IPS-NIHi7 (cell line): ENCODE measurements at regions not wholly inside any gene's neighbourhood (a gene's known extent, or its start where the extent isn't known, plus 50 kb on each side); places are given as distances from the start of the nearest gene placed in this dataset.

ENCODE experiments used
- DNase-seq: peaks from one replicate; pipeline ENCODE4 v3.0.0; 2012; ENCODE audit warnings: mixed read lengths; ENCODE audit errors: extremely low spot score

GRCh38 chr4:38230121-38230801, 270.1 kb downstream of the PTTG2 start:
- DNase-seq, result no peak

- no peak for DNase-seq
These were observed 270.8 kb downstream of the PTTG2 start for GRCh38 chr4:38230821-38231563.

DNA sequence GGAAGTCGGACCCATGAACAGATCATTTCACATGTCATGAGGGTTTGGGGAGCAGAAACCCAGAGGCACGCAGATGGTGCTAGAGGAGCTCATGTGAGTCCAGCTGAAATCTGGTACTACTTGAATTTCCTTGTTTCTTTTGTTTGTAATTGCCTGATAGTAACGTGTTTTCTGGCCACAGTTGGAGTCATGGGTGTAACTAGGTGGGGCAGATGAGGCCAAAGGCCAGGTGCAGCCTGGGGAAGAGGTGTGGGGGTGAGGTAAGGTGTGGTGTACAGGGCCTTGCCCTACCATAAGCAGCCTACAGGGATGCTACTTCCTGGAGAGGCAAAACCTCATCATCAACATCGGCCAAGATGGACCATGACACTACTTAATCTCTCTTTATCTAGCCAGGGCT, 271.4 kb downstream of the PTTG2 start:
- DNase-seq, result no peak

DNA sequence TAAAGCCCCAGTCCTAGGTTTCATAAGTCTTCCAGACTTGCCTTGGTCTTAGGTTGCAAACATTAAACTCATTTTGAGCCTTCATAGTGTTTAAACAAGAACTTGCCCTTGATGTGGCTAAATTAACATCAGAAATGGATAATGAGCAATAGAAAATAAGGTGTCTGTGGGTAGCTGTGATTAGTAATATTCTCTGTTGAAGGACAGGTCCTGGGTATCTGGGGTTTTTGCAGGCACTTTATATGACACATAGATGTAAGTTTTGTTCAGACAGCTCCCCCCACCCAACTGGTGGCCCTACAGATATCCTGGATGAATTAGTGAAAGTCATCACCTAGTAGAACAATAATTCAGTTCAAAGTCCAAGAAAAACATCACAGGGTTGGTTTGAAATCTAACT, 272.5 kb downstream of the PTTG2 start:
- no peak for DNase-seq

DNA sequence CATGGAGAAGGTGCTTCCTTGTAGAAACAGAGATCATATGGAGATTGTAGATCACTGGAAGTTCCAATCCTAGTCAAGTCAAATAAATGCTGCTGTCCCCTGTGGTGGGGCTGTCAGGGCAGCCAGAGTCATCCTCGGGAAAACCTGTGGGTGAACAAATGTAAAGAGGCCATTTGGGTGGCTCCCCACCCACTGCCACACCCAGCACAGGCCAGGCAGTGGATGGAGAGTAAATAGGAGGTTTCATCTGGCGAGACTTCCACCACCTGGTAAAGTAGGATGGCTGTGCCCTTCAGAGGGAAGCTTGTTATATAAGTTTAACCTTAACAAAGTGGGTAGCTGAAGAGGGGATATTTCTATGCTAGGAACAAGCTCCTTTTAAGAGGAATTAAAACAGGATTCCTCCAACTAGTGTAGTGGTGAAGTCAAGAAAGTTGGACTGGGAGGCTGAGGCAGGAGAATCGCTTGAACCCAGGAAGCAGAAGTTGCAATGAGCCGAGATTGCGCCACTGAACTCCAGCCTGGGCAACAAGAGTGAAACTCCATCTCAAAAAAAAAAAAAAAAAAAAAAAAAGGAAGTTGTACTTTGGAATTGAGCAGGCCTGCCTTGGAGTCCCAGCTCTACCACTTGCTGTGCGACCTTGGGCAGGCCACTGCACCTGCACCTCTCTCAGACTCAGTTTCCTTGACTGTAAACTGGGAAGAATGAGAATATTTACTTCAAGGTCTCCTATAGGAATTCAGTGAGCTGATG, 273.7 kb downstream of the PTTG2 start:
- no peak for DNase-seq

- no peak for DNase-seq
These were observed 275.2 kb downstream of the PTTG2 start for GRCh38 chr4:38235354-38235753.

DNA sequence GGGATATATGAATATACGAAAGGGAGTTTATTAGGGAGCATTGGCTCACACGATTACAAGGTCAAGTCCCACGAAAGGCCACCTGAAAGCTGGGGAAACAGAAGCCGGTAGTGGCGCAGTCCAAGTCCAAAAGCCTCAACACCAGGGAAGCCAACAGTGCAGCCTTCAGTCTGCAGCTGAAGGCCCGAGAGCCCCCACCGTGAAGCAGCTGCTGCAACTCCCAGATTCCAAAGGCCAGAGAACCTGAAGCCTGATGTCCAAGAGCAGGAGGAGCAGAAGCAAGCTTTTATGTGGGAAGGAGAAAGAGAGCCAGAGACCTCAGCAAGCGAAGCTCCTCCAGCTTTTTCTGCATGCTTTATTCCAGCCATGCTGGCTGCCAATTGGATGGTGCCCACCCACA, 275.8 kb downstream of the PTTG2 start:
- DNase-seq, result no peak

DNA sequence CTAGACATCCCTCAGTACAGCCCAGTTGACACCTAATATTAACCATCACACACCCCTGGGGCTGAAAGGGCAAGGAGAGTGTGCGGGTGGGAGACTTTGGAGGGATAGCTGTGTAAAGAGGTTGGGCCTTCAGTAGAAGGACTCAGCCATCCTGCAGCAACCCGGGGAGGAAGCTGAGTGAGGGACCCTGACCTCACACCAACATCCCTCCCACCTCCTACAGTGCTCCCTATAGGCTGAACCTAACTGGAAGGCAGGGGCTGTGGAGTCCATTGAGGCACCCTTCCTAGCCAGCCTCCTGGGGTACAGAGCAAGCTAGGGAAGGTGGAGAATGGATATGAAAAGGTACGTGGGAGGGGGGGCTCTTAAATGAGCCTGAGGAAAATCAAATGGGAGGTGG, 276.3 kb downstream of the PTTG2 start:
- no peak for DNase-seq

DNA sequence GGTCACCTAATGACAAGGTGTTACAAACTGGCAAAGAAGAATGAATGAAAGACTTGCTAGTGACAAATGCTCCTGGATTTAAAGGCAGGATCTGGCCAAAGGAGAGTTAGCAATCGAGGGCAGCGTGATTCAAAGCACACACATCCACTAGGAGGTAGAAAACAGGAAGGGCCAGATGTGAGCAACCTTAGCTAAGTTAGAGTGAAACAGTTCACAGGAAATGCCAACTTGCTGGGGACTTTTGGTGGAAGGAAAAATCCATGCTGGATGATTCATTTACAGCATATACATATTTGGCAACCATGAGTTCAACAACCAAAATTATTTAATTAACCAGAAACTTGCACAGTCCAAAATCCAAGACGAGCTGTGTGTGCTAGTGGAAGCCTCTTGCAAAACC, 276.9 kb downstream of the PTTG2 start:
- no peak for DNase-seq

DNA sequence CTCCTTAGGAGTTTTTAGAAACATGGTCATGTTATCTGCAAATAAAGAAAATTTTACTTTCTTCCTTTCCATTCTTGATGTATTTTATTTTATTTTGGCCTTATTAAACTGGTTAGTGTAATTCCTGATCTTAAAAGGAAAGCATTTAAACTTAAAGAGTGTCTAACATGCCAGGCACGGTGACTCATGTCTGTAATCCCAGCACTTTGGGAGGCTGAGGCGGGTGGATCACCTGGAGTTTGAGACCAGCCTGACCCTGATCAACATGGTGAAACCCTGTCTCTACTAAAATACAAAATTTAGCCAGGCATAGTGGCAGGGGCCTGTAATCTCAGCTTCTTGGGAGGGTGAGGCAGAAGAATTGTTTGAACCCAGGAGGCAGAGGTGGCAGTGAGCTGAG, 281.3 kb downstream of the PTTG2 start:
- DNase-seq, result no peak

GRCh38 chr4:38242101-38242500, 281.9 kb downstream of the PTTG2 start:
- no peak for DNase-seq

- no peak for DNase-seq
These were observed 282.7 kb downstream of the PTTG2 start for GRCh38 chr4:38242822-38243387.

GRCh38 chr4:38243388-38244053, 283.3 kb downstream of the PTTG2 start:
- DNase-seq, result no peak

DNA sequence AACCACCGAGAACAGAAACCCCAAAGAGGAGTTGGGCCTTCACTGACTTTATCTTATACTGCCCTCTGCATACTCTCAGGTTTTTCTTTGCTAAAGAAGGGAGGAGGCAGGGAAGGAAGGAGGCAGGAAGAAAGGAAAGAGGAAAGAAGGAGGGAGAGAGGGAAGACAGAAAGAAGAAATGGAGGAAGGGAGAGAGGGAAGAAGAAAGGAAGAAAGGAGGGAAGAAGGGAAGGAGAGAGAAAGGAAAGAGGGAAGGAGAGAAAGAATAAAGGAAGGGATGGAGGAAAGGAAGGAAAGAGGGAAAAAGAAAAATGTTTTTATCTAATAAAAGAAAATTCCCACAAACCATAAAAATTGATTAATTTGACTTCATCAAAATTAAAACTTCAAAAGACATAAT, 294.6 kb downstream of the PTTG2 start:
- DNase-seq, result no peak

GRCh38 chr4:38255572-38255971, 295.4 kb downstream of the PTTG2 start:
- no peak for DNase-seq

DNA sequence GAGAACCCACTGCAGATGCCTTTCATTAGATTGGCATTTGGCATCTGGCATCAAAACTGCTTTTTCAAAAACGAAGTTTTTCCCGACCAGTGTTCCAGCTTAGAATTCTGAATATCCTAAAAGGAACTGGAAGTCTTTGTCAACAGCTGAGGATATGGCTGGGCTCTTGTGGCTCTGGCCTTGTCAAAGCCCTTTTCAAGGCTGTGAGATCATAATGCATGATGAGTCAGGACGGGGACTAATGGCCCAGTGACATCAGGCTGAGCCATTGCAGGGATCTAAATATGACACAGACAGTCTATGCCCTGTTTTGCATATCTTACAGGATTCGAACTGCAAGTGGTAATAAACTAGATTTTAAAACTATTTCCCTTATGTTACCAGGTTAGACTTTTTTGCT, 306.4 kb downstream of the PTTG2 start:
- no peak for DNase-seq

DNA sequence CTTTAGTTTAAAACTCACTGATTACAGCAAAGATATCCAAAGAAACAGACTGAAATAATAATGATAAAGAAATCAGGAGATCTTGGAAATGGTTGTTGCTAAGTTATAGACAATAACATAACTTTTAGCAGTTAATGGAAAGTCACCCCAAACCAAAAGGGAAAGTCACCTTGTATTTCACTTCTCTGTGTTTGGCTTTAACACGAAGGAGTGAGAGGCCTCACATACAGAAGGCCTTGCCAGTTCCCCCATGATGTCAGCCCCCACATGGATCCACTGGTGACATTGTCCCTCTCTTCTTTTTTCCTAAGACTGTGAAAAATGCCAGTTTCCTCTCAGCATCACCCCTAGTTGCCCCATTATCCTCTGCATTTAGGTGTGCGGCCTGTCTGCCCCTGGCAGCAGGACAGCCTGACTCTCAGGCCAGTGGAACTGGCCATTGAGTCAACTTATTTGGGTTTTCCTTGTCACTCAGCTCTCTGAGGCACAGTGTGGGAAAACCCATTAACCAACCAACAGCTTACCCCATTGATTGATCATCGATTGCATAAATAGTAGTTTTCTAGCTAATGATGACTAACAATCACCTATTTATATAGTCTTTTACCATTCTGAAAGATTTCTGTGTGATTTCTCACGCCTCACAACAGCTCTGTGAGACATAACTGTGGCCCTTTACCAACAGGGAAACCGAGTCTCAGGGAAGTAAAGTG, 308.1 kb downstream of the PTTG2 start:
- DNase-seq, result no peak

GRCh38 chr4:38268837-38269236, 308.6 kb downstream of the PTTG2 start:
- DNase-seq, result no peak

DNA sequence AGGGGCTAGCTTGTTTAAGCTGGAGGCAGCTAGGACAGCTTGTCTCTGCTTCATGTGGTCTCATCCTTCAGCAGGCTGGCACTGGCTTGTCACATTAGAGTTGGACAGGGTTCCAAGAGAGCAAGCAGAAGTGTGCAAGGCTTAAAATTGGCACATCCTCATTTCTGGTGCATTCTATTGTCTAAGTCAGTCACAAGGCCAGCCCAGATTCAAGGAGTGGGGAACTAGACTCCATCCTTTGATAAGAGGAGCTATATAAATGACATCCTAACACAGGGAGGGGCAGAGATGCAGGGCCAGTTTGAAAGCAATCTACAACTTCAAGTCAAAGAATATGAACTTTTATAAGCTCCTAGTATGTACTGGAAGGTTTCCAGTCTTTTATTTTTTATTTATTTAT, 313.2 kb downstream of the PTTG2 start:
- no peak for DNase-seq

DNA sequence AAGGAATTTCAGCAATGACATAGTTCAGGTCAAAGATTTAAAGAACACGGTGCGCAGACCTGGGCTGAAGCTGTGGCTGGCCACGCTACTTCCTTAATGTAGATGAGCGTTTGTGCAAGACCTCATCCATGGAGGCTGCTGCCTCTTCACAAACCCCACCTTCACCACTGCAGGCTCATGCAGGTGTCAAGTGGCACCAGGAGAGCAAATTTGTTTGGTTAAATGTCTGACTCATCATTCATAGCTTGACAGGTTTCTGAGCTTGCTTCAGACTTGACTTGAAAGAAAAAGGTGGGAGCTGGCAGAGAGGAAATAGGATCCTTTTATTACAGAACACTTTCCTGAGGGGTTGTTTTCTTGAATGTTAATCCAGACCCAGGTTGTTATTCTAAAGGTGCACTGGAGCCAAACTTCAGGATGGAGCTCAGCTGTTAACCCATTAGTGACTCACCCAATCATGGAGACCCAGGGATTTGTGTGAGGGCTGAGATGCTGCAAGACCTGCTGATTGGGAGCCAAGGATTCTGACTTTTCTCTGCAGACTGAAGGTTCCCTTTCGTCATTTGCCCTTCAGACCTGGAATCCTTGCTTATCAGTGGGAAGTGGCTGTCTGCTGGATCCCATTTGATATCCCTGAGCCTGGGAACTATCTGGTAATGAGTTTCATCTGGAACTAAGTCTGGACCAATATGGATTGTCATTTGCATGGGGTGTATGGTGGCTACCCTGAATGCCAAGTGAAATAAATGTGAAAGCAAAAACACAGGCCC, 315.3 kb downstream of the PTTG2 start:
- peak; percentile 22 for DNase-seq

- DNase-seq, result no peak
These were observed 318.1 kb downstream of the PTTG2 start for GRCh38 chr4:38278255-38278654.
